Breast epithelium (tissue), 3 donors: ENCODE measurements at regions not wholly inside any gene's neighbourhood (a gene's known extent, or its start where the extent isn't known, plus 50 kb on each side); places are given as distances from the start of the nearest gene placed in this dataset.

Experiments used
- CTCF ChIP-seq, 3 donors: fragments of 450-650 bp; IDR thresholded peaks; one replicate each; pipeline ENCODE4 v1.5.1; 2016 to 2017; ENCODE audit warnings: antibody characterized with exemption in 3 of 3, mild to moderate bottlenecking in 3 of 3, moderate library complexity in 3 of 3
- POLR2A ChIP-seq: fragments of 450-650 bp; IDR thresholded peaks from one replicate; pipeline ENCODE4 v1.6.1; 2016; ENCODE audit warnings: antibody characterized with exemption, mild to moderate bottlenecking, moderate library complexity
- POLR2AphosphoS5 ChIP-seq, 3 donors: sonication (generic); formaldehyde crosslinking; IDR thresholded peaks; one replicate each; pipeline ENCODE4 v1.6.1; 2017; ENCODE audit warnings: antibody characterized with exemption in 3 of 3

- TF ChIP-seq POLR2AphosphoS5 (IDR thresholded peaks at IDR 0.05) (no peak), CTCF (IDR thresholded peaks at IDR 0.05) (no peak), POLR2A (no peak)
Observed at GRCh38 chr2:3113122-3113521, 264.5 kb downstream of the EIPR1 start.
